ENCODE measurements at regions not wholly inside any gene's neighbourhood (a gene's known extent, or its start where the extent isn't known, plus 50 kb on each side); places are given as distances from the start of the nearest gene placed in this dataset.
"Not testable (repeated sequence)": the region's sequence is repeated elsewhere in the genome, so short reads cannot be mapped to it uniquely, and the experiment has no call there.

GRCh38 chr9:78905986-78906755 is 609.2 kb downstream of the PSAT1 start:
- no peak for DNase-seq (ENCODE audit: low spot score)

- no peak for DNase-seq (ENCODE audit: low spot score)
Measured at GRCh38 chr9:78909566-78909965, 612.6 kb downstream of the PSAT1 start.

- not testable (repeated sequence) for DNase-seq (ENCODE audit: low spot score)
Measured at GRCh38 chr9:78916884-78917283, 620.0 kb downstream of the PSAT1 start.

- DNase-seq (ENCODE audit: low spot score) = no peak
Measured at GRCh38 chr9:78918976-78919375, 622.1 kb downstream of the PSAT1 start.

- no peak for DNase-seq (ENCODE audit: low spot score)
Measured at GRCh38 chr9:78919701-78920100, 622.8 kb downstream of the PSAT1 start.

- DNase-seq (ENCODE audit: low spot score) = no peak
Measured at GRCh38 chr9:78921341-78921740, 624.4 kb downstream of the PSAT1 start.

GRCh38 chr9:78923966-78924659 is 627.2 kb downstream of the PSAT1 start:
- DNase-seq (ENCODE audit: low spot score) = no peak

- DNase-seq (ENCODE audit: low spot score) = no peak
Measured at GRCh38 chr9:78927099-78927940, 630.4 kb downstream of the PSAT1 start.

GRCh38 chr9:78928625-78929405 is 631.9 kb downstream of the PSAT1 start:
- no peak for DNase-seq (ENCODE audit: low spot score)

GRCh38 chr9:78930281-78930680 is 633.4 kb downstream of the PSAT1 start:
- no peak for DNase-seq (ENCODE audit: low spot score)

GRCh38 chr9:78932849-78933627 is 636.1 kb downstream of the PSAT1 start:
- DNase-seq (ENCODE audit: low spot score) = no peak

- no peak for DNase-seq (ENCODE audit: low spot score)
Measured at GRCh38 chr9:78934880-78935279, 636.9 kb upstream of the TLE4 start.

- DNase-seq (ENCODE audit: low spot score) = no peak
Measured at GRCh38 chr9:78938821-78939220, 632.9 kb upstream of the TLE4 start.

GRCh38 chr9:78939311-78940065 is 632.3 kb upstream of the TLE4 start:
- DNase-seq (ENCODE audit: low spot score) = no peak

- no peak for DNase-seq (ENCODE audit: low spot score)
Measured at GRCh38 chr9:78940121-78940855, 631.5 kb upstream of the TLE4 start.

GRCh38 chr9:78954286-78954685 is 617.5 kb upstream of the TLE4 start:
- DNase-seq (ENCODE audit: low spot score) = no peak

- no peak for DNase-seq (ENCODE audit: low spot score)
Measured at GRCh38 chr9:78958892-78959291, 612.9 kb upstream of the TLE4 start.

GRCh38 chr9:78962156-78962555 is 609.6 kb upstream of the TLE4 start:
- no peak for DNase-seq (ENCODE audit: low spot score)

GRCh38 chr9:78963911-78964310 is 607.9 kb upstream of the TLE4 start:
- no peak for DNase-seq (ENCODE audit: low spot score)
